ENCODE measurements at regions not wholly inside any gene's neighbourhood (a gene's known extent, or its start where the extent isn't known, plus 50 kb on each side); places are given as distances from the start of the nearest gene placed in this dataset.

GRCh38 chr16:62408760-62409159 is 372.5 kb upstream of the CDH8 start:
- TF ChIP-seq CTCF (IDR thresholded peaks at IDR 0.05) (no peak), POLR2A (IDR thresholded peaks at IDR 0.05) (no peak), POLR2AphosphoS5 (IDR thresholded peaks at IDR 0.05) (no peak)

All from transverse colon (tissue), 4 donors.